Calu3 (cell line): ENCODE measurements at regions not wholly inside any gene's neighbourhood (a gene's known extent, or its start where the extent isn't known, plus 50 kb on each side); places are given as distances from the start of the nearest gene placed in this dataset.

Experiments
- BruUV-seq: library from RNA; stranded (reverse); fragments of 400-500 nt; replicated peaks from 2 replicates; lab custom pipeline; 2021; lab: Mats Ljungman, UMichigan
- CTCF ChIA-PET: fragments of 300-600 bp; sonication (Branson Sonifier 250); formaldehyde crosslinking; loops from one replicate; lab custom pipeline; 2022; ENCODE audit warnings: antibody characterized with exemption; lab: Charles Lee
- DNase-seq: peaks from one replicate; pipeline ENCODE4 v3.0.0; 2022
- H3K27ac Mint-ChIP-seq: one replicate; pipeline ENCODE4 v1.8.0; 2022; ENCODE audit warnings: mixed read lengths; ENCODE audit not compliant: unreplicated experiment
- H3K27me3 Mint-ChIP-seq: one replicate; pipeline ENCODE4 v1.8.0; 2022; ENCODE audit warnings: mixed read lengths; ENCODE audit not compliant: unreplicated experiment
- H3K36me3 Mint-ChIP-seq: one replicate; pipeline ENCODE4 v1.8.0; 2022; ENCODE audit warnings: mild to moderate bottlenecking, moderate library complexity, mixed read lengths; ENCODE audit not compliant: insufficient read depth, unreplicated experiment
- H3K4me1 Mint-ChIP-seq: one replicate; pipeline ENCODE4 v1.8.0; 2022; ENCODE audit warnings: mild to moderate bottlenecking, low read depth, mixed read lengths; ENCODE audit not compliant: unreplicated experiment
- H3K4me3 Mint-ChIP-seq: one replicate; pipeline ENCODE4 v1.8.0; 2022; ENCODE audit warnings: mild to moderate bottlenecking, low read depth, moderate library complexity, mixed read lengths; ENCODE audit not compliant: unreplicated experiment
- H3K9me3 Mint-ChIP-seq: one replicate; pipeline ENCODE4 v1.8.0; 2022; ENCODE audit warnings: low read depth, mixed read lengths; ENCODE audit not compliant: unreplicated experiment
- CTCF ChIP-seq: fragments of 200-600 bp; IDR thresholded peaks from one replicate; pipeline ENCODE4 v1.8.0; 2022; ENCODE audit warnings: antibody characterized with exemption; ENCODE audit not compliant: unreplicated experiment
- intact Hi-C: fragments of 100-400 bp; cut with micrococcal nuclease; formaldehyde crosslinking; loops from one replicate; pipeline ENCODE4 v1.10.0; 2022; ENCODE audit not compliant: unreplicated experiment

- DNase-seq, result no peak
- no TSS peak for BruUV-seq
- no peak overlapping the region for H3K4me3 Mint-ChIP-seq
- no peaks in the 10 kb centered on the region for H3K27me3 Mint-ChIP-seq
- no peak overlapping the region for H3K27ac Mint-ChIP-seq
- CTCF ChIA-PET, result no interaction called here
- intact Hi-C loops, result no loop called here
- no peaks in the 10 kb centered on the region for H3K36me3 Mint-ChIP-seq
- no peaks in the 10 kb centered on the region for H3K4me1 Mint-ChIP-seq
- H3K9me3 Mint-ChIP-seq, result peaks cover 8% of the 10 kb centered on the region
- no peak for TF ChIP-seq CTCF
Measured at GRCh38 chr16:63373744-63374143, 1337.5 kb upstream of the CDH8 start.

- BruUV-seq, result no TSS peak
- H3K27ac Mint-ChIP-seq, result no peak overlapping the region
- H3K36me3 Mint-ChIP-seq, result no peaks in the 10 kb centered on the region
Measured at GRCh38 chr16:63372815-63373214, 1336.6 kb upstream of the CDH8 start.

GRCh38 chr16:63372283-63372682 lies 1336.0 kb upstream of the CDH8 start:
- no peak overlapping the region for H3K4me3 Mint-ChIP-seq
- intact Hi-C loops, result no loop called here
- no peaks in the 10 kb centered on the region for H3K36me3 Mint-ChIP-seq
- H3K9me3 Mint-ChIP-seq, result peaks cover 8% of the 10 kb centered on the region
- CTCF ChIA-PET, result no interaction called here
- H3K27ac Mint-ChIP-seq, result no peak overlapping the region
- no peak for DNase-seq
- H3K4me1 Mint-ChIP-seq, result no peaks in the 10 kb centered on the region
- TF ChIP-seq CTCF, result no peak
- BruUV-seq, result no TSS peak
- H3K27me3 Mint-ChIP-seq, result no peaks in the 10 kb centered on the region

More at GRCh38 chr16:63372815-63373214, 1336.6 kb upstream of the CDH8 start:
- no peak for DNase-seq
- intact Hi-C loops, result no loop called here
- no peak overlapping the region for H3K4me3 Mint-ChIP-seq
- no peaks in the 10 kb centered on the region for H3K4me1 Mint-ChIP-seq
- no peaks in the 10 kb centered on the region for H3K27me3 Mint-ChIP-seq
- no peak for TF ChIP-seq CTCF
- CTCF ChIA-PET, result no interaction called here
- H3K9me3 Mint-ChIP-seq, result peaks cover 8% of the 10 kb centered on the region

- no peaks in the 10 kb centered on the region for H3K36me3 Mint-ChIP-seq
- H3K4me3 Mint-ChIP-seq, result no peak overlapping the region
- no TSS peak for BruUV-seq
- no peak overlapping the region for H3K27ac Mint-ChIP-seq
- no peaks in the 10 kb centered on the region for H3K27me3 Mint-ChIP-seq
- CTCF ChIA-PET, result no interaction called here
- peaks cover 5% of the 10 kb centered on the region for H3K9me3 Mint-ChIP-seq
- H3K4me1 Mint-ChIP-seq, result no peaks in the 10 kb centered on the region
- TF ChIP-seq CTCF, result no peak
- intact Hi-C loops, result no loop called here
- DNase-seq, result no peak
Measured at GRCh38 chr16:63365649-63366304, 1329.5 kb upstream of the CDH8 start.
